ENCODE measurements at regions not wholly inside any gene's neighbourhood (a gene's known extent, or its start where the extent isn't known, plus 50 kb on each side); places are given as distances from the start of the nearest gene placed in this dataset.
A peak's percentile ranks its signal among the peaks of the same experiment; 100 is the strongest.

DNA sequence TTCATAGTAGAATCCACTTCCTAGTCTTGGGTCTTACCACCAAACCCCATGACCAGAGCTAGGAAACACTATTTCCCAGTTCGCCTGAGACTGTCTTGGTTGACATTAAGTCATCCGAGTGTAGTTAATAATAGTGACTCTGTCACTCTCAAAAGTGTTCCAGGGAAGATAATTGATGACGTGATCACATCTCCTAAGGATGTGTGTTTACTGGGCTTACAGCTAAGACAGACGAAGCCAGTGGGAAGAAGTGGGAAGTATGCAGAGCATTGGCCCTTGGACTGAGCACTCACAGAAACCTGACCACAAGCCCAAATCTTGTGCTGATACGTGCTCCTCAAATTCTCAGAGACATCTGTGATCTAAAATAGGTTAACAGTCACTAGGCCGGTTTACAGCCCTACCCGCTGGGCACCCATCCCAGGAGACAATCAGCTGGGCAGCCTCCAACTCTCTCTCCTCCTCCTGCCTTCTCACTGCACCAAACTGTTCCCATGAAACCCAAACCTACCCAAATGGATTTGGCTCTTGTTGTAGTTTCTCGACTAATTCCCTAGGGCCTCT, 316.6 kb downstream of the TLE1 start:
- H3K27ac Mint-ChIP-seq = peak overlapping the region in 1 of 3 experiments; percentile 23; a peak in 2 of 7 replicates
- WGBS (ENCODE audit: extremely low coverage, insufficient read length, low lambda C conversion rate) = no CpG with 5 or more reads among the region's 8 CpGs
- Histone ChIP-seq H2BK120ac (ENCODE audit: low read depth, low read length, poor library complexity, severe bottlenecking) (no peak overlapping the region), H2AK5ac (ENCODE audit: insufficient read length, low read length) (no peak overlapping the region), H3K79me1 (ENCODE audit: insufficient read depth, low read depth, low read length, poor library complexity, severe bottlenecking) (no peaks in the 10 kb centered on the region), H2BK15ac (ENCODE audit: low read depth, low read length) (no peak overlapping the region), H2BK20ac (ENCODE audit: low read depth, low read length, poor library complexity, severe bottlenecking) (no peak overlapping the region), H3K18ac (ENCODE audit: insufficient read length, low read depth, low read length) (no peak overlapping the region), H3K14ac (ENCODE audit: insufficient read depth, low read length) (no peak overlapping the region), H3T11ph (ENCODE audit: low read length) (no peak overlapping the region), H3K79me2 (ENCODE audit: insufficient read depth, low read length) (no peaks in the 10 kb centered on the region), H3K4ac (ENCODE audit: low read depth, low read length) (no peak overlapping the region), H2BK5ac (ENCODE audit: insufficient read length, low read length) (no peak overlapping the region), H3K4me2 (ENCODE audit: insufficient read depth, insufficient read length, low read length) (no peak overlapping the region), H2BK12ac (ENCODE audit: insufficient read length, low read depth, low read length) (no peak overlapping the region), H3K4me1 (ENCODE audit: insufficient read depth, low read length) (no peaks in the 10 kb centered on the region), H3K9ac (ENCODE audit: extremely low read depth, insufficient read length, low read length) (no peak overlapping the region), H4K20me1 (ENCODE audit: control insufficient read depth, insufficient read depth, insufficient read length) (no peaks in the 10 kb centered on the region), H3K23ac (ENCODE audit: insufficient read length, low read depth, low read length) (no peak overlapping the region), H3K27me3 (ENCODE audit: insufficient read depth, low read length) (no peaks in the 10 kb centered on the region), H4K91ac (ENCODE audit: insufficient read length, low read depth, low read length) (no peak overlapping the region), H2AFZ (ENCODE audit: low read length) (no peak overlapping the region), H3K9me3 (ENCODE audit: control insufficient read depth, low read depth, low read length) (no peaks in the 10 kb centered on the region), H3K56ac (ENCODE audit: insufficient read length, low read depth, low read length) (no peak overlapping the region), H4K8ac (replicated peaks; ENCODE audit: insufficient read length, low read depth, low read length) (no peak overlapping the region), H3K27ac (ENCODE audit: insufficient read length, low read depth, low read length) (no peak overlapping the region), H3K23me2 (ENCODE audit: insufficient read length, low read depth, low read length, poor library complexity, severe bottlenecking) (no peaks in the 10 kb centered on the region), H4K5ac (ENCODE audit: insufficient read length, low read depth, low read length) (no peak overlapping the region)
- H3K36me3 Mint-ChIP-seq (ENCODE audit: insufficient read depth in 1 of 3, low read depth in 3 of 3) = no peaks in the 10 kb centered on the region
- H3K27me3 Mint-ChIP-seq (ENCODE audit: low read depth) = no peaks in the 10 kb centered on the region; the same call in 1 of the 2 replicates
- TF ChIP-seq CTCF (conservative IDR thresholded peaks at IDR 0.05) = no peak
- no peak overlapping the region for H3K4me3 Mint-ChIP-seq
- peaks cover 0 to under 1% of the 10 kb centered on the region in 2 experiments; a peak in 1 of 5 replicates for H3K9me3 Mint-ChIP-seq
- DNase-seq = no peak
- peaks cover 57 to 59% of the 10 kb centered on the region in 2 experiments for H3K4me1 Mint-ChIP-seq

Measured in H9 (cell line).